Endothelial cell of umbilical vein (primary cell): ENCODE measurements at regions not wholly inside any gene's neighbourhood (a gene's known extent, or its start where the extent isn't known, plus 50 kb on each side); places are given as distances from the start of the nearest gene placed in this dataset.

Experiments used
- BruUV-seq: library from RNA; stranded (reverse); fragments of 400-500 nt; replicated peaks from 2 replicates; lab custom pipeline; 2021; lab: Mats Ljungman, UMichigan
- CTCF ChIA-PET: fragments of 300-600, 350-600 bp; sonication (Branson Sonifier 250); formaldehyde crosslinking; loops from one replicate; lab custom pipeline; 2021; ENCODE audit warnings: antibody characterized with exemption, inconsistent platforms; lab: Charles Lee
- POLR2A ChIA-PET: fragments of 300-600, 350-600 bp; sonication (Branson Sonifier 250); formaldehyde crosslinking; loops from one replicate; lab custom pipeline; 2021; ENCODE audit warnings: antibody characterized with exemption, inconsistent platforms; lab: Charles Lee
- DNase-seq: peaks from one replicate; pipeline ENCODE4 v3.0.0-alpha.2; 2011; ENCODE audit warnings: low read depth, low spot score
- FAIRE-seq: peaks from 2 replicates; lab custom pipeline; 2011; peaks lifted over from hg19 to GRCh38; lab: Jason Lieb, UNC
- H2AFZ ChIP-seq: 2 replicates; pipeline ENCODE4 v1.6.0; 2012; ENCODE audit warnings: low read depth, low read length, control low read depth, inconsistent platforms
- H3K27ac ChIP-seq: 2 replicates; pipeline ENCODE4 v1.5.1; 2011; ENCODE audit warnings: low read depth, mild to moderate bottlenecking, control low read depth, low read length, moderate library complexity; ENCODE audit not compliant: insufficient read depth
- H3K27me3 ChIP-seq, 2 experiments: 2 replicates each; pipeline versions ENCODE4 v1.6.0 to v1.6.1; 2011; ENCODE audit warnings: low read length in 2 of 2, mixed read lengths in 1 of 2; ENCODE audit not compliant: control insufficient read depth in 2 of 2, insufficient read depth in 2 of 2
- H3K36me3 ChIP-seq, 2 experiments: 2 replicates in 1 of 2; 3 replicates in 1 of 2; pipeline ENCODE4 v1.5.1; 2011; ENCODE audit warnings: low read length in 2 of 2, mild to moderate bottlenecking in 1 of 2, moderate library complexity in 1 of 2; ENCODE audit not compliant: control insufficient read depth in 2 of 2, insufficient read depth in 2 of 2; ENCODE audit errors: extremely low read depth in 1 of 2
- H3K4me1 ChIP-seq: 3 replicates; pipeline ENCODE4 v1.5.1; 2011; ENCODE audit warnings: mild to moderate bottlenecking, low read length; ENCODE audit not compliant: control insufficient read depth, insufficient read depth; ENCODE audit errors: extremely low read depth
- H3K4me2 ChIP-seq: 2 replicates; pipeline ENCODE4 v1.6.1; 2011; ENCODE audit warnings: low read length, control low read depth, mixed read lengths; ENCODE audit not compliant: insufficient read depth
- H3K4me3 ChIP-seq, 3 experiments: fragments of 200-600 bp in 1 of 3; sonication (generic), shearing (Covaris generic) in 1 of 3; replicated peaks in 1 of 3; 2 replicates each; pipeline ENCODE4 v1.5.1; 2011 to 2016; ENCODE audit warnings: control low read depth in 3 of 3, low read length in 3 of 3, mild to moderate bottlenecking in 2 of 3, inconsistent platforms in 1 of 3, low read depth in 1 of 3, moderate library complexity in 1 of 3; ENCODE audit not compliant: insufficient read depth in 1 of 3
- H3K79me2 ChIP-seq: 2 replicates; pipeline ENCODE4 v1.6.0; 2012; ENCODE audit warnings: low read length, inconsistent platforms; ENCODE audit not compliant: control insufficient read depth, insufficient read depth
- H3K9ac ChIP-seq: replicated peaks from 2 replicates; pipeline ENCODE3; 2011; ENCODE audit warnings: low read length, control low read depth; ENCODE audit not compliant: insufficient read depth; ENCODE audit errors: extremely low read depth
- H3K9me1 ChIP-seq: replicated peaks from 3 replicates; pipeline ENCODE4 v1.6.0; 2011; ENCODE audit warnings: mild to moderate bottlenecking, low read length; ENCODE audit not compliant: control insufficient read depth, insufficient read depth; ENCODE audit errors: extremely low read depth
- H3K9me3 ChIP-seq: replicated peaks from 2 replicates; pipeline ENCODE4 v1.5.1; 2012; ENCODE audit warnings: low read length, inconsistent platforms; ENCODE audit not compliant: control insufficient read depth, insufficient read depth
- H4K20me1 ChIP-seq: replicated peaks from 2 replicates; pipeline ENCODE3; 2011; ENCODE audit warnings: mild to moderate bottlenecking, low read length; ENCODE audit not compliant: control insufficient read depth, insufficient read depth; ENCODE audit errors: extremely low read depth
- EZH2 ChIP-seq: IDR thresholded peaks from 2 replicates; pipeline ENCODE4 v1.6.1; 2012; ENCODE audit warnings: borderline replicate concordance, low read depth, mild to moderate bottlenecking, moderate library complexity, low read length, inconsistent platforms; ENCODE audit not compliant: severe bottlenecking
- FOS ChIP-seq: IDR thresholded peaks from 2 replicates; pipeline ENCODE4 v1.6.1; 2011; ENCODE audit warnings: mild to moderate bottlenecking, low read length, moderate library complexity, borderline replicate concordance; ENCODE audit not compliant: insufficient read depth
- GATA2 ChIP-seq: IDR thresholded peaks from 2 replicates; pipeline ENCODE4 v1.7.0; 2011; ENCODE audit warnings: low read depth, mild to moderate bottlenecking, moderate library complexity, mixed read lengths, low read length; ENCODE audit not compliant: insufficient read length, insufficient read depth
- JUN ChIP-seq: IDR thresholded peaks from 2 replicates; pipeline ENCODE4 v1.6.1; 2011; ENCODE audit warnings: borderline replicate concordance, low read depth; ENCODE audit not compliant: insufficient read length, insufficient read depth
- MYC ChIP-seq: IDR thresholded peaks from one replicate; pipeline ENCODE4 v1.6.1; 2011; ENCODE audit warnings: mild to moderate bottlenecking, low read depth, low read length
- POLR2A ChIP-seq: IDR thresholded peaks from 2 replicates; pipeline ENCODE4 v1.6.1; 2012; ENCODE audit warnings: low read depth, mild to moderate bottlenecking, control low read depth, low read length
- POLR2AphosphoS5 ChIP-seq: IDR thresholded peaks from 2 replicates; pipeline ENCODE4 v1.6.1; 2012; ENCODE audit warnings: low read depth, mild to moderate bottlenecking, control low read depth, low read length, moderate library complexity; ENCODE audit not compliant: insufficient read depth
- dilution Hi-C: fragments of 300-500 bp; cut with MboI; formaldehyde crosslinking; loops from one replicate; pipeline ENCODE4 v1.15.0; 2019; ENCODE audit warnings: low sequenced_read_pairs; ENCODE audit not compliant: extremely low pct_ligation_motif_present
- intact Hi-C: fragments of 100-400 bp; cut with micrococcal nuclease; formaldehyde crosslinking; loops from one replicate; pipeline ENCODE4 v1.10.0; 2022
- TF ChIP-seq, protein P1 (sequence below), 2 donors: IDR thresholded peaks; 1 replicate in 1 of 2; 2 replicates in 1 of 2; pipeline ENCODE4 v1.5.1; 2011; ENCODE audit warnings: low read length in 2 of 2, mild to moderate bottlenecking in 2 of 2, moderate library complexity in 2 of 2, control low read depth in 1 of 2, inconsistent platforms in 1 of 2, low read depth in 1 of 2; ENCODE audit not compliant: insufficient read depth in 1 of 2; ENCODE audit errors: extremely low read depth in 1 of 2

DNA sequence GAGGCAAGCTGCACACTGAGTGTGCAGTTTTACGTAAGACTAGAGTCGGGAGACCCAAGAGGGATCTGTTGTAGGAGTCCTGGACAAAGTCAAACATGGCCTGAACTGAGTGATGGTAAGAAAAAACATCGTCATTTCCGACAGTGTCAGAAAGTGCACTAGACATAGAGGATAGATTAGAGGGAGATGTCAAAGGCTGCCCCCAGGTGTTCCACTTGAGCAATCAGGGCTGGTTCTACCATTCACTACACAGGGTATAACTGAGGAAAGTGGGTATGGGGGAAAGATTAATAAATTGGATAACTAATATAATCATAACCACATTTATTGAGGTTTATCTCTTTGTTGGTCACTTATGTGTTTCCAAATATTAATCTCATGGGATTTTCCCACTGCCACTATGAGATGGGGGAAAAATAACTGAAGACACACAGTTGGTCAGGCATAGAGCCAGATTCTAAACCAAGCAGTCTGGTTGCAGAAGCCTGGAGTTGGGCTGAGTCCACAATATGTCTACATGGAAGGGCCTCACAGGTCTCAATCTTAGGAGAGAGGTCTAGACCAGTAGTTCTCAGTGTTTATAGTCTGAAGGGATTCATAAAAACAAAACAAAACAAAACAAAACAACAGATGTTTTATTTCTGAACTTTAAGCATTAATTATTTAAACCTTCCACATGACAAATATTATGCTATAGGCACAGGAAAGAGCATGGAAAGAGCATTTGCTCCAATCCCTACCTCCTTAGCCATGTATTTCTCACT, 766.5 kb downstream of the NTRK3 start:
- dilution Hi-C loops = no loop called here
- Histone ChIP-seq H3K4me1 (no peaks in the 10 kb centered on the region), H3K27ac (no peak overlapping the region), H3K4me2 (no peak overlapping the region), H4K20me1 (no peaks in the 10 kb centered on the region), H3K36me3 (no peaks in the 10 kb centered on the region), H3K9ac (no peak overlapping the region), H3K9me1 (no peaks in the 10 kb centered on the region), H2AFZ (no peak overlapping the region), H3K4me3 (no peak overlapping the region), H3K9me3 (peaks cover 5% of the 10 kb centered on the region), H3K79me2 (no peaks in the 10 kb centered on the region), H3K27me3 (no peaks in the 10 kb centered on the region)
- TF ChIP-seq, protein P1, sequence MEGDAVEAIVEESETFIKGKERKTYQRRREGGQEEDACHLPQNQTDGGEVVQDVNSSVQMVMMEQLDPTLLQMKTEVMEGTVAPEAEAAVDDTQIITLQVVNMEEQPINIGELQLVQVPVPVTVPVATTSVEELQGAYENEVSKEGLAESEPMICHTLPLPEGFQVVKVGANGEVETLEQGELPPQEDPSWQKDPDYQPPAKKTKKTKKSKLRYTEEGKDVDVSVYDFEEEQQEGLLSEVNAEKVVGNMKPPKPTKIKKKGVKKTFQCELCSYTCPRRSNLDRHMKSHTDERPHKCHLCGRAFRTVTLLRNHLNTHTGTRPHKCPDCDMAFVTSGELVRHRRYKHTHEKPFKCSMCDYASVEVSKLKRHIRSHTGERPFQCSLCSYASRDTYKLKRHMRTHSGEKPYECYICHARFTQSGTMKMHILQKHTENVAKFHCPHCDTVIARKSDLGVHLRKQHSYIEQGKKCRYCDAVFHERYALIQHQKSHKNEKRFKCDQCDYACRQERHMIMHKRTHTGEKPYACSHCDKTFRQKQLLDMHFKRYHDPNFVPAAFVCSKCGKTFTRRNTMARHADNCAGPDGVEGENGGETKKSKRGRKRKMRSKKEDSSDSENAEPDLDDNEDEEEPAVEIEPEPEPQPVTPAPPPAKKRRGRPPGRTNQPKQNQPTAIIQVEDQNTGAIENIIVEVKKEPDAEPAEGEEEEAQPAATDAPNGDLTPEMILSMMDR (IDR thresholded peaks at IDR 0.05; ENCODE audit: extremely low read depth in 1 of 2, insufficient read depth in 1 of 2, low read depth in 1 of 2, low read length in 2 of 2) = no peak
- POLR2A ChIA-PET = no interaction called here
- DNase-seq (no peak), FAIRE-seq (no peak)
- intact Hi-C loops = loop anchor here (5.0 kb wide), 1 partner anchor 372 kb away; no protein-coding TSS in a partner anchor
- CTCF ChIA-PET = no interaction called here
- BruUV-seq = no TSS peak

DNA sequence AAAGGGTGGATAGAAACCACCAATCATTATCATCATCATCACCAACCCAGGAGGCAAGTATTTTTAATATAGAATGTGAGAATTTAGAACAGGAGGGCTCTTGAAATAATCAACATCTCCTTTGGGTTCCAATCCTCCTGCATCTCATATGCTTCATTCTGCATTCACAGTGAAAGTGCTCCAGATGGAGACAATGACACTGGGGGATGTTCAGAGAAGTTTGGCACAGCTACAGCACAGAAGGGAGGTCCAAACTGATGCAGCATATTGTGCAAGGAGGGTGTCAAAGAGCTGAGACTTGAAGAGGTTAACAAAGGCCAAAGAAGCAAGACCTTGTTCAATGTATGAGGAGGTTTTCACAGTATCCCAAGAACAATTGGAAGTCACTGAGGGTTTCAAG, 767.1 kb downstream of the NTRK3 start:
- TF ChIP-seq EZH2 (no peak), FOS (no peak), JUN (no peak), POLR2AphosphoS5 (no peak), POLR2A (no peak), GATA2 (no peak), MYC (no peak)
- TF ChIP-seq, protein P1 (IDR thresholded peaks at IDR 0.05; ENCODE audit: extremely low read depth in 1 of 2, insufficient read depth in 1 of 2, low read depth in 1 of 2, low read length in 2 of 2) = no peak
- H3K9me1 ChIP-seq = no peaks in the 10 kb centered on the region
- ChIA-PET POLR2A (no interaction called here), CTCF (no interaction called here)
- no peak overlapping the region for H3K4me2 ChIP-seq
- no TSS peak for BruUV-seq
- no peak for FAIRE-seq
- dilution Hi-C loops = no loop called here
- no peaks in the 10 kb centered on the region for H3K4me1 ChIP-seq
- no peak for DNase-seq
- no peak overlapping the region for H3K27ac ChIP-seq
- no peaks in the 10 kb centered on the region for H3K36me3 ChIP-seq
- no peaks in the 10 kb centered on the region for H4K20me1 ChIP-seq
- no peaks in the 10 kb centered on the region for H3K79me2 ChIP-seq
- H2AFZ ChIP-seq = no peak overlapping the region
- peaks cover 5% of the 10 kb centered on the region for H3K9me3 ChIP-seq
- intact Hi-C loops = no loop called here
- H3K4me3 ChIP-seq = no peak overlapping the region
- no peaks in the 10 kb centered on the region for H3K27me3 ChIP-seq
- no peak overlapping the region for H3K9ac ChIP-seq
